ENCODE measurements at regions not wholly inside any gene's neighbourhood (a gene's known extent, or its start where the extent isn't known, plus 50 kb on each side); places are given as distances from the start of the nearest gene placed in this dataset.

- Histone ChIP-seq H3K56ac (ENCODE audit: insufficient read length, low read depth, low read length) (no peak overlapping the region), H3K18ac (ENCODE audit: insufficient read length, low read depth, low read length) (no peak overlapping the region), H3K23ac (ENCODE audit: insufficient read length, low read depth, low read length) (no peak overlapping the region), H3K4me1 (ENCODE audit: insufficient read depth, low read length) (peaks cover 4% of the 10 kb centered on the region), H3K4me2 (ENCODE audit: insufficient read depth, insufficient read length, low read length) (no peak overlapping the region), H3K14ac (ENCODE audit: insufficient read depth, low read length) (no peak overlapping the region), H4K91ac (ENCODE audit: insufficient read length, low read depth, low read length) (no peak overlapping the region), H3K27ac (ENCODE audit: insufficient read length, low read depth, low read length) (no peak overlapping the region), H3K79me1 (ENCODE audit: insufficient read depth, low read depth, low read length, poor library complexity, severe bottlenecking) (no peaks in the 10 kb centered on the region), H3K9me3 (ENCODE audit: control insufficient read depth, low read depth, low read length) (no peaks in the 10 kb centered on the region), H2AFZ (ENCODE audit: low read length) (no peak overlapping the region), H4K20me1 (ENCODE audit: control insufficient read depth, insufficient read depth, insufficient read length) (no peaks in the 10 kb centered on the region), H2BK20ac (ENCODE audit: low read depth, low read length, poor library complexity, severe bottlenecking) (no peak overlapping the region), H3T11ph (ENCODE audit: low read length) (no peak overlapping the region), H3K23me2 (ENCODE audit: insufficient read length, low read depth, low read length, poor library complexity, severe bottlenecking) (no peaks in the 10 kb centered on the region), H2BK12ac (ENCODE audit: insufficient read length, low read depth, low read length) (no peak overlapping the region), H2BK5ac (ENCODE audit: insufficient read length, low read length) (no peak overlapping the region), H3K79me2 (ENCODE audit: insufficient read depth, low read length) (no peaks in the 10 kb centered on the region), H4K8ac (replicated peaks; ENCODE audit: insufficient read length, low read depth, low read length) (no peak overlapping the region), H4K5ac (ENCODE audit: insufficient read length, low read depth, low read length) (no peak overlapping the region), H2BK15ac (ENCODE audit: low read depth, low read length) (no peak overlapping the region), H3K9ac (ENCODE audit: extremely low read depth, insufficient read length, low read length) (no peak overlapping the region), H3K27me3 (ENCODE audit: insufficient read depth, low read length) (no peaks in the 10 kb centered on the region), H3K4ac (ENCODE audit: low read depth, low read length) (no peak overlapping the region), H2BK120ac (ENCODE audit: low read depth, low read length, poor library complexity, severe bottlenecking) (no peak overlapping the region), H2AK5ac (ENCODE audit: insufficient read length, low read length) (no peak overlapping the region)
- no peak for TF ChIP-seq CTCF (conservative IDR thresholded peaks at IDR 0.05)
- Mint-ChIP-seq H3K9me3 (peaks cover 9% of the 10 kb centered on the region in 2 experiments; a peak in 3 of 5 replicates), H3K27me3 (ENCODE audit: low read depth) (no peaks in the 10 kb centered on the region), H3K4me1 (peaks cover 6% of the 10 kb centered on the region in 2 experiments), H3K27ac (no peak overlapping the region), H3K36me3 (ENCODE audit: insufficient read depth in 1 of 3, low read depth in 3 of 3) (0 out of 7 replicates have a peak, but pooled peaks cover 0 to 6% (median 4%) of the 10 kb centered on the region in 3 experiments), H3K4me3 (no peak overlapping the region)
- DNase-seq, result no peak
- WGBS (ENCODE audit: extremely low coverage, insufficient read length, low lambda C conversion rate), result no CpG with 5 or more reads among the region's 3 CpGs
Measured at GRCh38 chr2:133624551-133624950, 56.3 kb upstream of the NCKAP5 start.
